ENCODE measurements at regions not wholly inside any gene's neighbourhood (a gene's known extent, or its start where the extent isn't known, plus 50 kb on each side); places are given as distances from the start of the nearest gene placed in this dataset.
"Not testable (repeated sequence)": the region's sequence is repeated elsewhere in the genome, so short reads cannot be mapped to it uniquely, and the experiment has no call there.

DNA sequence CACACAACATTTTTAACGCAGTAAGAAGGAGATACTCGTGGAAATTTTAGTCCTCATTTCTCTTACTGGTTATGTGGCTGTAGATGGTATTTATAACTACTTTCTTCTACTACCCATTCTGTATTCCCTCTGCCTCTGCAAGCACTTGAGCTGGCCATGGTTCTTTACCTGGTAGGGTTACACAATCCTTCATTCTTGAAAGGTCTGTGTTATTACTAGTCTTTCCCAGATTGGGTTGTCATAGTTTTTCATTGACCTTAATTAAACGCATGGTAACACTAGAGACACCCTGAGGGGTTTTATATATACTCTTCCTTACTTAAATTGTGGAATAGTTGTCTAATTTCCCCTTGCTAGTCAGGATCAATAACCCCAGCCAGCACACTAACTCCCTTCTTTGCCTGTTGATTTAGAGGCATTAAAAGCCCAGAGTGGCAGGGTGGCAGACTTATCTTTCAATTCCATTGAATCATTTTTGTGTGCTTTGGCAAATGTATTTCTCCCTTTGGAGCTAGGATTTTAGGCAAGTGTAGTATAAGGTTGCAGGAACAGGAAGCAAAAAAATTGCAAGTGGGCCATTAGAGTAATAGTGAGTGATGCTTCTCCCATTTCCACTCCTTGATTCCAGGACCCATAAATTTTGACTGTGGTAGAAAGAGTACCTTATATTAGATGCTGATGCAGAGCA, 113.6 kb upstream of the EMCN start:
- H3K4me3 ChIP-seq (ENCODE audit: low read depth, low read length) = no peak overlapping the region
- TF ChIP-seq, protein P1, sequence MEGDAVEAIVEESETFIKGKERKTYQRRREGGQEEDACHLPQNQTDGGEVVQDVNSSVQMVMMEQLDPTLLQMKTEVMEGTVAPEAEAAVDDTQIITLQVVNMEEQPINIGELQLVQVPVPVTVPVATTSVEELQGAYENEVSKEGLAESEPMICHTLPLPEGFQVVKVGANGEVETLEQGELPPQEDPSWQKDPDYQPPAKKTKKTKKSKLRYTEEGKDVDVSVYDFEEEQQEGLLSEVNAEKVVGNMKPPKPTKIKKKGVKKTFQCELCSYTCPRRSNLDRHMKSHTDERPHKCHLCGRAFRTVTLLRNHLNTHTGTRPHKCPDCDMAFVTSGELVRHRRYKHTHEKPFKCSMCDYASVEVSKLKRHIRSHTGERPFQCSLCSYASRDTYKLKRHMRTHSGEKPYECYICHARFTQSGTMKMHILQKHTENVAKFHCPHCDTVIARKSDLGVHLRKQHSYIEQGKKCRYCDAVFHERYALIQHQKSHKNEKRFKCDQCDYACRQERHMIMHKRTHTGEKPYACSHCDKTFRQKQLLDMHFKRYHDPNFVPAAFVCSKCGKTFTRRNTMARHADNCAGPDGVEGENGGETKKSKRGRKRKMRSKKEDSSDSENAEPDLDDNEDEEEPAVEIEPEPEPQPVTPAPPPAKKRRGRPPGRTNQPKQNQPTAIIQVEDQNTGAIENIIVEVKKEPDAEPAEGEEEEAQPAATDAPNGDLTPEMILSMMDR (IDR thresholded peaks at IDR 0.05; ENCODE audit: low read depth, low read length, missing control alignments) = no peak
- DNase-seq (ENCODE audit: low read depth) = no peak
- in situ Hi-C loops (cut with HindIII; ENCODE audit: low sequenced_read_pairs) = no loop called here

GRCh38 chr4:100630341-100630740, 112.5 kb upstream of the EMCN start:
- in situ Hi-C loops (cut with HindIII; ENCODE audit: low sequenced_read_pairs) = no loop called here
- TF ChIP-seq, protein P1 (IDR thresholded peaks at IDR 0.05; ENCODE audit: low read depth, low read length, missing control alignments) = no peak
- H3K4me3 ChIP-seq (ENCODE audit: low read depth, low read length) = no peak overlapping the region
- DNase-seq (ENCODE audit: low read depth) = no peak

GRCh38 chr4:100609810-100610209, 92.0 kb upstream of the EMCN start:
- no peak for DNase-seq (ENCODE audit: low read depth)
- no peak overlapping the region for H3K4me3 ChIP-seq (ENCODE audit: low read depth, low read length)
- TF ChIP-seq, protein P1 (IDR thresholded peaks at IDR 0.05; ENCODE audit: low read depth, low read length, missing control alignments) = no peak
- in situ Hi-C loops (cut with HindIII; ENCODE audit: low sequenced_read_pairs) = no loop called here

GRCh38 chr4:100608651-100609050, 90.8 kb upstream of the EMCN start:
- DNase-seq (ENCODE audit: low read depth); in situ Hi-C loops (cut with HindIII; ENCODE audit: low sequenced_read_pairs); H3K4me3 ChIP-seq (ENCODE audit: low read depth, low read length): not testable (repeated sequence)

- DNase-seq (ENCODE audit: low read depth) = no peak
- in situ Hi-C loops (cut with HindIII; ENCODE audit: low sequenced_read_pairs) = no loop called here
- no peak overlapping the region for H3K4me3 ChIP-seq (ENCODE audit: low read depth, low read length)
- TF ChIP-seq, protein P1 (IDR thresholded peaks at IDR 0.05; ENCODE audit: low read depth, low read length, missing control alignments) = no peak
These were observed 87.3 kb upstream of the EMCN start for GRCh38 chr4:100605144-100605543.

- TF ChIP-seq, protein P1 (IDR thresholded peaks at IDR 0.05; ENCODE audit: low read depth, low read length, missing control alignments) = no peak
- H3K4me3 ChIP-seq (ENCODE audit: low read depth, low read length) = no peak overlapping the region
- in situ Hi-C loops (cut with HindIII; ENCODE audit: low sequenced_read_pairs) = no loop called here
- DNase-seq (ENCODE audit: low read depth) = no peak
These were observed 76.1 kb upstream of the EMCN start for GRCh38 chr4:100593935-100594334.

DNA sequence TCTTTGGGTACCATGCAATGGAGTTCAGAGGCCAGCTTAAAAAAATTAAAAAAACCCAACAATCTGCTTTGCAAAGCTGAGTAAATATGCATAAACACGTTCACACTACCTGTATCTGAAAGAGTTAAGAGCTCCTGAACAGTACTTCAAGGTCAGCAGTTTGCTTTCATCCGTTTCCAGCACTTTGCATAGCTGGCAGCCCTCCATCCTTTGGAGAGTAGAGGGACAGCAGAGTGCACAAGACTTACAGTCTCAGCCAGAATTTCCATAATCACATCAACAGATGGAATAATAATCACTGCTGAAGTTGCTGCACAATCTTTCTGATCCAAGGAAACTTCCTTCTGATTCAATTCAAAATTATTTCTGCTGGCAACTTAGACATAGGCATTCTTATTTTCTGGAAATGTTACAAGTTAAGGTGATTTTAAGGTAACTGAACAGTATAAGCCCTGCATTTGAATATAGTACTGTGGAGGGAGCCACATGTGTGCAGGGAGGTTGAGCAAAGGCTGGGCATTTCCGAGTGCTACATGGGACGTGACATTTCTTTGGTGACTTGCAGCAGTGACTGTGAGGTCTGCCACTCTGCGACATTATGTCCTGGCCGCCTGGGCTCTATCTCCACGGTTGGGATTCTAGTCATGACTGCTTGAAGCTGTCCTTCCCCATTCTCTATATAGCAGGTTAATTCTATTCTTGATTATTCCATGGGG, 73.5 kb upstream of the EMCN start:
- no peak overlapping the region for H3K4me3 ChIP-seq (ENCODE audit: low read depth, low read length)
- TF ChIP-seq, protein P1 (IDR thresholded peaks at IDR 0.05; ENCODE audit: low read depth, low read length, missing control alignments) = no peak
- DNase-seq (ENCODE audit: low read depth) = peak; percentile 1
- in situ Hi-C loops (cut with HindIII; ENCODE audit: low sequenced_read_pairs) = no loop called here

Measured in astrocyte of the cerebellum (primary cell).